Embryonic facial prominence (tissue), 1 donor: ENCODE measurements at regions not wholly inside any gene's neighbourhood (a gene's known extent, or its start where the extent isn't known, plus 50 kb on each side); places are given as distances from the start of the nearest gene placed in this dataset.

Experiments
- DNase-seq: peaks from one replicate; pipeline ENCODE4 v3.0.0-alpha.2; 2016; ENCODE audit errors: extremely low spot score

GRCh38 chr18:41145516-41145915 is 809.5 kb upstream of the PIK3C3 start:
- DNase-seq: no peak

DNA sequence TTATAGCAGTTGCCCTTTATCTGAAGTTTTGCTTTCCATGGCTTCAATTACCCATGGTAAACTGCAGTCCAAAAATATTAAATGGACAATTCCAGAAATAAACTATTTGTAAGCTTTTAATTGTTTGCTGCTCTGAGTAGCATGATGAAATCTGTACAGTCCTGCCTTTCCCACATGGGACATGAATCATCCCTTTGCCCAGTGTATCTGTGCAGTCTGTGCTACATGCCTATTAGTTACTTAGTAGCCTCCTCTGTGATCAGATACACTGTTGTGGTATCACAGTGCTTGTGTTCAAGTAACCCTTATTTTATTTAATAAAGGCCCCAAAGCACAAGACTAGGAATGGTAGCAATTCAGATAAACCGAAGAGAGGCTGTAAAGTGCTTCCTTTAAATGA is 810.6 kb upstream of the PIK3C3 start:
- DNase-seq: no peak

DNA sequence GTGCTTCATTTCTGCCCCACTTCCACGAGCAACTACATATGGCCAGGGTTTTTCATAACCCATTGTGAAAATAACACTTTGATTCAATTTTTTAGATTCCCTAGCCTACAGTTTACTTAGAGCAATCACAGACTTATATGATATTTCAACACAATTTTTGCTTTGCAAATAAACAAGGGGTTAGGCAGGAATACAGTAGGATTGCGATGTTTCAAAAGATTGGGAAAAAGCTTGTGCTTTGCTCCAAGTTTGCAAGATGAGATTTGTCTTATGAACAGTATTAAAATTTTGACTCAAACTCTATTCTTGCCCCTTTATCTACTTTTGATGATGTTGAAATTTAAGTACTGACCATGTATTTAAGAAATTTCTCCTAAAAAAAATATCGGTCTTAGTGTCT is 814.5 kb upstream of the PIK3C3 start:
- DNase-seq: no peak

DNA sequence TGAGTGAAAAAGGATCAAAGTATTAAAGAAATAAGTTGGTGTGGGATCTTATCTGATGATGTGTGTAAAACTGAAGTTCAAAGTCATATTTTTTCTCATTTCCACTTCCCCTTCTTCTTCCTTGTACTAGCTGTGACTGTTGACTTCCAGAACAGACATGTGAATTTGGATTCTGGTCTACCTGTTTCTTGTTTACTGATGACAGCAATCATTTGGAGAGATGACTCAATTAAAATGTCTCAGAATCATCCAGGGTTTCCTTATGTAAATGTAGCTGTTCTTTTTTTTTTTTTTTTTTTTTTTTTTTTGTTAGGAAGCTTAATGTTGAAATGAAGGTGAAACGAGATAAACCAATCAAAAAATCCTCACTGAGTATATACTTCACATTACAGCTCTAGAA is 819.9 kb upstream of the PIK3C3 start:
- no peak for DNase-seq

DNA sequence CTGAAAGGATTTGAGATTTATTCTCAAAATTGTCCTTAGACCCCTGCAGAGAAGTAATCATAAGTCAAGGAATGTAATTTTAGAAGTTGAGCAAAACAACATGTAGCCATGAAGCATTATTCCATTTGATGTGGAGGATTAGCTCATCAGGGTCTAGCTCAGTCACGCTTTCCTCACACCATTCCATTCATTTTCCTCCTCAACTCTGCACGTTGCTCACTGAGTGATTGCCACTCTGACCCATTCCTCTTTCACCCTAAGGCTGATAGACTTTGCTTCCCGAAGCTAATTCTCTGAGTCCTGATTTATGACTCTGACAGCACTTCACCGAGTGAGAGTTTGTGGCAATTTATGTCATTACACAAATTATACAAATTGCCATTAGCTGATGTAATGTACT is 820.6 kb upstream of the PIK3C3 start:
- DNase-seq: no peak

DNA sequence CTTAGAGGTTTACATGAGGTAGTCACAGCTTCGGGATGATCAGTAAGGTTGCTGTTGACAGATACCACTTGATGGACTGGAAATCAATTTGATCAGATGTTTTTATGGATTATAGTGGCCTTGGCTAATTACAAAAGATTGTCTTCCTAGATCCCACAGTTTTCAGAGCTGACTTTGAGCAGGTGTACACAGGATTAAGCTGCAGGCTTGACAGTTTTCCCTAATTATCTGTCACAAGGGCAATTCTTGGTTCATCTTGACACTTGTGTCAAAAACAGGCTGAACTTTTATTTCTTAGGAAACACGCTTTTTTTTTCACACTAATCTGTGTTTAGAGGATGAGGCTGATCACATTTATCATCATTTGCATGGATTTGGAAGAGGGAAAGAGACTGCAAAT is 824.0 kb upstream of the PIK3C3 start:
- DNase-seq: no peak

DNA sequence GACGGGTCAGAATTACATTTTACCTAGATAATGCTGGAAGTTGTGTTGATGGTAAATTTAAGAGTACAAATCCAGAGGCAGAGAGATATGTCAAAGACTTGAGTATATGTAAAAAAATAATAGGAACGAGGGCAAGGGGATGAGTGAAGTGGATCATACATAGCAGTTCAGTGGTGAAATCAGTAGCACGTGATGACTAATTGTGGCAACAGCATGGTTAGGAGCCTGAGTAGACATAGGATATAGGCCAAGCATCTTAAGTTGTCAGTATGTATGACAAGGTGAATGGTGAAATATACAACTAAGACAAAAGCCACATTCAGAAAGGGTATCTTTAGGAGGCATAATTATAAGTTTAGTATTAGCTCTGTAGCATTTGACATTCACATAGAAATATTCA is 826.5 kb upstream of the PIK3C3 start:
- no peak for DNase-seq

- no peak for DNase-seq
Observed at GRCh38 chr18:41128126-41128525, 826.9 kb upstream of the PIK3C3 start.

GRCh38 chr18:41126541-41127235 is 828.3 kb upstream of the PIK3C3 start:
- no peak for DNase-seq

DNA sequence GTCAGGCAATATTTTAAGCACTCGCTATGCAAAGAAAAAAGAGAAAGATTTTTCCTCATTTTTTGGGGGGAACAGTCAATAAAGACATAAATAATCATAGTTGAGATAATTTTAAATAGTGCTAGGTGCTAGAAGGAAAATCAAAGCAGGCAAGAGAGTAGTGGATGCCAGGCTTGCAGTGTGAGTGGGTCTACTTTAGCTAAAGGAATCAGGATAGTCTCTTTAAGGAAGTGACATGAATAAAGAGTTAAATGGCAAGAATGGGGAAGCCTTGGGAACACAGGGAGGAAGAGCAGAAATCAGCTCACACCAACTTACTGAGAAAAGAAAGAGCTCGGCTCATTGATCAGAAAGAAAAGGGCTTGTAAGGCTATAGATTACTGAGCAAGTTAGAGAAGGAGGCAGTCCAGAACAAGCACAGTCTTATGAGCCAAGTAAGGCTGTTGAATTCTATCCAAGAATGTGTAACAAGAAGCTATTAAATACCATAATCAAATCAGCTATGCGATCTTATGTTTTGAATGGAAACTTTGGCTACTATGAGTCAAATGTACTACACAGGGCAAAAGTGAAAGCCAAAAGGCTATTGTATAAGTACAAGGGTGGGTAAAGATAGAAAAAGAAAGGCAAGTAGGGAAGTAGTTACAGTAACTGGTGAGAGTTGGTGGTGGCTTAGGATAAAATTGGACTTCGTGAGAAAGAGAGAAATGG is 833.8 kb upstream of the PIK3C3 start:
- DNase-seq: no peak

GRCh38 chr18:41119031-41119430 is 836.0 kb upstream of the PIK3C3 start:
- DNase-seq: no peak

DNA sequence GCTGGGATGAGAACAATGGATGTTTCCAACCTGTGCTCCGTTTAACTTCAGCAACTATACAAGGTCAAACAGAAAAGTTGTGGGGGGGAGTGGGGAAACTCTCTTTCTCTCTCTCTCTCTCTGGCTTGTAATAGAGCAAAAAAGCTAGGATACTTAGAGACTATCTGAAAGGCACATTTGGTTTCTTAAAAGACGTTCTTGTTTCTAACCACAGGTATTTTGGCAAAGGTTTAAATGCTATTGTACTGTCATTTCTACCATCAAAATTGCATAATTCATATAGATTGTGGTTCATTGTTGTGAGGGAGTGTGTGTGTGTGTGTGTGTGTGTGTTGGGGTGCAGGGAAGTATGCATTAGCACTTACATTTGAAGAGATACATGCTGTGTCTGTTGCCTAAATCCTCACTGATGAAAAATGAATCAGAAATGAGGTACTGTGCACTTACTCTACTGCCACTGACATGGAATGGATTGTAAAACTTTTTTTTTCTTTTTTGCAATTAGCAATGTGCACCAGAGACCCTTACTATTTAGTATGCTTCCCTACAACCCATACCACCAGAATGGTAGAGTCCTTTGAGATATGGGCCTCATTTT is 841.0 kb upstream of the PIK3C3 start:
- DNase-seq: no peak

GRCh38 chr18:41099451-41099850 is 855.6 kb upstream of the PIK3C3 start:
- no peak for DNase-seq

DNA sequence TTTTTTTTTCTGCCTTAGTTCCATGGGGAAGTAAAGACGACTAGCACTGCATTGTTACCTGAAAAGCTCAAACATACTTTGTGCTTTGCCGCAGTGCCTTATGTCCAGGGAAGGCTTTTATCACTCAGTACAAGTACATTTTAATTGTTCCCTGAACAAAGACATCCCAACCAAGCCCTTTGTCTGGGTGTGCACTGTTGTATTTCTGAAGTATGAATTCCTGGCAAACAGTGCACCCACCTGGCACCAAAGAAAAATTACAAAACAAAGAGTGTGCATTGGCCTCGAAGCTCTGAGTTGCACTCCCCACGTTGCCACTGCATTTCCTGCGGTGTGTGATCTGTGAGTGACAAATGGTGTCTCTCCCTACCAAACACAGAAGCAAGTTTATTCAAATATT is 858.5 kb upstream of the PIK3C3 start:
- DNase-seq: no peak

DNA sequence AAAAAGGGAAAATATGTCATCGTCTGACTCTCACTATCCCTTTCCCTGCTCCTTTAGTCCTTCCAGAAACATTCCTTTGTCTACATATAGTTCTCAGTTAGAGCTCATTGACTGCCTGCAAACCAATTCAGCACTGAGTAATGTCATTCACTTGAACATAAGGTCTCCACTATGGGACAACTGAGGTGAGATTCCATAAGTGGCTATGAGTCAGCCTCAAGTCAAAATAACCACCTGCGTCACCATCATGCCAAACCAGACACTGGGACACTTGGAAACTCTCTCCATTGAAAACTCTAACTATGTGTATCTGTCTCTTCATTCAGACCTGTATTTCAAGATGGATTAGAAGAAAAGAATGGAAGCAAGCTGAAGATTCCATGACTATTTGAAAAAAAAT is 878.0 kb upstream of the PIK3C3 start:
- DNase-seq: no peak

GRCh38 chr18:41075212-41075611 is 879.8 kb upstream of the PIK3C3 start:
- no peak for DNase-seq

- DNase-seq: no peak
Observed at GRCh38 chr18:41073372-41073954, 881.6 kb upstream of the PIK3C3 start.

DNA sequence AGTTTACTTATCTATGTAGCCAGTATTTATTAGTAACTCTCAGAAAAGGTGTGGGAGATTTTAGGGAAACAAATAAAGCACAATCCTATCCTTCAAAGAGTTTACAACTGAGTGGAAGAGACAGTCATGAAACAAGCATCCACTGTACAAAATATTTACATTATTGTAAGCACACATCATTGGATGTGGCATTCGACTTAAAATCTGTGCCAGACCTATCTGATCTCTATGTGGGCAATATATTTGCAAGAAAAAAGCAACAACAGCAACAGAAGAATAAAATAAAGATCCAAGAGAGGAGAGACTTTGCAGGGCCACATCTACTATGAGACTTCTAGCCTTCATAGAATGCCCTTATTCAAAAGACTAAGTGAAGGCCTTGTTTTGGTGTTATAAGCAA is 882.1 kb upstream of the PIK3C3 start:
- no peak for DNase-seq

- DNase-seq: no peak
Observed at GRCh38 chr18:41071826-41072225, 883.2 kb upstream of the PIK3C3 start.

DNA sequence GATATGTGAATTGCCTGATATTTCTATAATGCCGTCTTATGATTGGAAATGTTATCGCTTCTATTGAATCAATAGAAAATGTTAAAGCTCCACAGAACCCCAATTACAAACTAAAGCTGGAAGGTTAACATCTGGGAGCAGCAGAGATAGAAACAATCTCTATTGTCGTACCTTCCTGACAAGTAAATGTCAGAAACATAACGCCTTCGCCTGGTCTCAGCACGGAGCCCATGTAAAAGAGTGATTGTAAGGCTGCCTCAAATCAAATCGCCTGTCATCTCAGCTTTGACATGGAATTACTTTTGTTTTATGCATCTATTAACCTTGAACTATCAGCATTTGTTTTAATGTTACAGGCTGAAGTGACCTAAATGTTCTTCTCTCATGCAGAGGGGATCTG is 885.9 kb upstream of the PIK3C3 start:
- no peak for DNase-seq

DNA sequence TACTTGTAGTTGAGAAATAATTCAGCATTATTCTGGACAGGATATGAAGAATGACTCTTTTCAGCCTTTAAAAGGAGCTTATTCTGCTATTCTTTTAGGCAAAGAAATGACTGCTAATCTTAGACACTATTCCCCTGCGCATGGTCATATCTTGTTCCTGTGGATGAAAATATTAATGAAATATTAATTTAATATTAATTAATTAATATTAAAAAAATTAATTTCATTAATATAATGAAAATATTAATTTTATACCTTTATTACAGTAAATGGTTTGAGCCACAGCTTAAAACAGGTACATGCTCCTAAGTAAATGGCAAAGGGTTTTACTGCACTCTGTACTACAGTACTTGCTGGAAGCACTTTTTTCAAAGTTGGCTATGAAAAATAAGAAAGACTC is 890.1 kb upstream of the PIK3C3 start:
- no peak for DNase-seq

DNA sequence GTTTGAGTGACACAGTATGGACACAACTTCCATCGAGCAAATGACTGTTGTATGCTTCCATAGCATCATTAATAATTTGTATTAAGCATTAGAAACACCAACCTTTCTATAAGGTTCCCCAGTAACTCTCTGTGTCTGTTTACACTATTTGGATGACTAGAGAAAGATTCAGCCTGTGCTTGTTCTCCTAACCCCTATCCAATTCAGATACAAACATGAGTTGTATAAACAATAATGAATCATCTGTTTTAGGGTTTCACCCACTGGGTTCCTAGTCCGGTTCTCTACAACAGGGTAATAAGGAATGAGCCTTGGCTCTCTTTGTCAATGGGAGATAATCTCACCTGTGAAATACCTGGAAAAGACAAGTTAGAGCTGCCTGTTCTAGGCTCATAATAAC is 894.1 kb upstream of the PIK3C3 start:
- no peak for DNase-seq

GRCh38 chr18:41059126-41059415 is 896.0 kb upstream of the PIK3C3 start:
- DNase-seq: no peak
